NCI-H128 (cell line): ENCODE measurements at regions not wholly inside any gene's neighbourhood (a gene's known extent, or its start where the extent isn't known, plus 50 kb on each side); places are given as distances from the start of the nearest gene placed in this dataset.
A peak's percentile ranks its signal among the peaks of the same experiment; 100 is the strongest.

Source experiments
- DNase-seq: peaks from one replicate; lab custom pipeline; 2025; ENCODE audit not compliant: unreplicated experiment; lab: John Stamatoyannopoulos, UW

DNA sequence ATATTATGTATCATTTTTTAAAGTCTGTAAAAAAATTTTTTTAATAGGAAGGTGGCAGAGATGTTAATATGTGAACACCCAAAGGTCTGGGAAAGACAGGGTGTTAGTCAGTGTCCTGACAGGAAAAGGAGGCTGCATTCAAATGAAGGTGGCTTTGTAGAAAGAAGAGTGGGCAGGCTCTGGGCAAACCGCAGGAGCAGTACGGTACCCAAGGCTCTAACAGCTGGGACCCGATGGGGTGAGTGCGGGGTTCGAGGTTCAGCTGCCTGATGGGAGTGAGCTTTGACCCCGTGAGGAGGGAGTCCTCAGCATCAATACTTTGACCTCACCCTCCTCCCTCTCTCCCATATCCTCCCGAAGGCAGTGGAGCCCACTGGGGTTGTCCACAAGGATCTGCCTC lies 142.5 kb downstream of the C11orf91 start:
- no peak for DNase-seq

- DNase-seq, result no peak
These were observed 143.4 kb downstream of the C11orf91 start for GRCh38 chr11:33557201-33557600.

- DNase-seq, result no peak
These were observed 146.4 kb downstream of the C11orf91 start for GRCh38 chr11:33554219-33554618.

DNA sequence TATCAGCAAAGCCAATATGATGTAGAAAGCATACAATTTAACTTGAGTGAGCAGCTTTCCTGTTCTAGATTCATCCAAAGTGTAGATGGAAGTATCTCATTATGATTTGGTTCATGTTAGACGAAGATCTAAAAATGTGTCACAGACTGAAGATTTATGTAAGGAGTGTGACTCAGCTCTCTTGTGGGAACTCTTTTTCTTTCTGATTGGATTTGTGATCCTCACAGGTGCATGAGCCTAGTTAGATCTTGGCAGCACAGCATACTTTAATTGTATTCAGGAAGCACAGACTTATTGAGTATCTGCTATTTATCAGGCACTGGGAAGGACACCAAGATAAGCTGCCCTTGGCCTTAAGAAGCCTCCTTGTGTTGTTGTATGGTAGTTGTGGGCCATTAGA lies 147.1 kb downstream of the C11orf91 start:
- DNase-seq, result no peak

GRCh38 chr11:33552756-33553155 lies 147.9 kb downstream of the C11orf91 start:
- DNase-seq, result no peak

DNA sequence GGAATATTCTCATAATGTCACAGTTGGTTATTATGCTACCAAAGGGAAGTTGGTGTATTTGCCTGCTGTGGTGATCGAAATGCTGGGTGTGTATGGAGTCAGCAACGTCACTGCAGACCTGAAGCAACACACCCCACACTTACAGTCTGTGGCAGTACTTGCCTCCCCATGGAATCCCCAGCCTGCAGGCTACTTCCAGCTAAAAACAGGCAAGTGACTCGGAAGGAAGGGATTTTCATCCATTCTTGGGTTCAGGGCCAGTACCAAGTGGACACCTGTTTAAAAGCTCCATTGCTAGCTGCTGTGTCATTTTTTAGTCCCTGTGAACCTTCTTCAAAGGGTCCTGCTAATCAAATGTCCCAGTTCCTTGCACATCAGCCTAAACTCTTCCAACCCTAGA lies 149.6 kb downstream of the C11orf91 start:
- DNase-seq, result no peak

DNA sequence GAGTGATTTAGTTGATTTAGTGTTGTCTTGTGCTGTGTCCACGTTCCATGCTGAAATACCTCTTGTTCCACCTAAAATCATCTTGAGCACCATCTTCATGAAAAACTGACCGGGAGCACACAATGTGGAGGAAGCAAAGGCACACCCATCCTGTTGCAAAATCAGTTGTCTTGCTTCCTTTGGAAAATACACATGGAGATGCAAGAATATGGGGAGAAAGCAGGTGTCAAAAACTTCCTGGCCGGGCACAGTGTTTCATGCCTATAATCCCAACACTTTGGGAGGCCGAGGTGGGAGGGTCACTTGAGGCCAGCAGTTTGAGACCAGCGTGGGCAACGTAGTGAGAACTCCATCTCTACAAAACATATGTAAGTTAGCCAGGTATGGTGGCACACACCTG lies 151.1 kb downstream of the C11orf91 start:
- DNase-seq, result no peak

- no peak for DNase-seq
These were observed 154.7 kb downstream of the C11orf91 start for GRCh38 chr11:33545931-33546330.

- DNase-seq, result no peak
These were observed 155.8 kb downstream of the C11orf91 start for GRCh38 chr11:33544593-33545373.

- DNase-seq, result no peak
These were observed 156.8 kb downstream of the C11orf91 start for GRCh38 chr11:33543823-33544222.

GRCh38 chr11:33542921-33543320 lies 157.7 kb downstream of the C11orf91 start:
- peak; percentile 3 for DNase-seq

GRCh38 chr11:33540946-33541915 lies 159.4 kb downstream of the C11orf91 start:
- DNase-seq, result no peak

GRCh38 chr11:33540427-33540826 lies 160.2 kb downstream of the C11orf91 start:
- DNase-seq, result no peak

- no peak for DNase-seq
These were observed 160.9 kb downstream of the C11orf91 start for GRCh38 chr11:33539751-33540150.

GRCh38 chr11:33538726-33539125 lies 161.9 kb downstream of the C11orf91 start:
- DNase-seq, result no peak

DNA sequence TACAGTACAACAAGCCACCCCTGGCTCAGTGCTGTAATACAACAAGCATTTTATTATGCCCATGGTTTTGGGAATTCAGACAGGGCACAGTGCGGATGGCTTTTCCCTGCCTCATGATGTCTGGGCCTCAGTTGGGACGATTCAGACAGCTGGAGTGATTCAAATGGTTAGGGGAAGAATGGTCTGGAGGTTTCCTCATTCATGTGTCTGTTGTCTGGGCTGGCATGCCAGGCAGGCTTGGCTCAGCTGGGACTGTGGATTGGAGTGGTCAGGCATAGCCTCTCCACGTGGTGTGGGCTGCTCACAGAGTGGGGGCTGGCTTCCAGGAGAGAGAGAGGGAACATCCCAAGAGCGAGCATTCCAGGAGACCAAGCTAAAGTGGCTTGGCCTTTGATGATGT lies 164.4 kb downstream of the C11orf91 start:
- DNase-seq, result no peak

DNA sequence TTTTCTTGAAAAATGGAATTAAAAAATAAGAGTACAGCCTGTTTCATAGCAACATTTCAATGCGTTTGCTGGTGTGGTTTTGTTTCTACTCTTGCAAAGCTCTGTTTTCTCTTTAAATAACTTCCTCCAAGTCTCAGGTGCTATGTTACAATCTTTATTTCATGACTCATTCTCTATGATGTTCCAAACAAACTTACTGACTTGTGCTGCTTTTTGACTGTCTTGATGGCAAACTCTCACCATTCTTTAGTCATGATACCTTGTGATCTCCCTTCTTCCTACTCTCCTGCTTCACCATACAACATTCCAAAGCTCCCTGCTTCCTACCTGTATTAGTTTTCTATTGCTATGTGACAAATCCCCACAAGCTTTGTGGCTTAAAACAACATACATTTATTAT lies 166.1 kb downstream of the C11orf91 start:
- no peak for DNase-seq

DNA sequence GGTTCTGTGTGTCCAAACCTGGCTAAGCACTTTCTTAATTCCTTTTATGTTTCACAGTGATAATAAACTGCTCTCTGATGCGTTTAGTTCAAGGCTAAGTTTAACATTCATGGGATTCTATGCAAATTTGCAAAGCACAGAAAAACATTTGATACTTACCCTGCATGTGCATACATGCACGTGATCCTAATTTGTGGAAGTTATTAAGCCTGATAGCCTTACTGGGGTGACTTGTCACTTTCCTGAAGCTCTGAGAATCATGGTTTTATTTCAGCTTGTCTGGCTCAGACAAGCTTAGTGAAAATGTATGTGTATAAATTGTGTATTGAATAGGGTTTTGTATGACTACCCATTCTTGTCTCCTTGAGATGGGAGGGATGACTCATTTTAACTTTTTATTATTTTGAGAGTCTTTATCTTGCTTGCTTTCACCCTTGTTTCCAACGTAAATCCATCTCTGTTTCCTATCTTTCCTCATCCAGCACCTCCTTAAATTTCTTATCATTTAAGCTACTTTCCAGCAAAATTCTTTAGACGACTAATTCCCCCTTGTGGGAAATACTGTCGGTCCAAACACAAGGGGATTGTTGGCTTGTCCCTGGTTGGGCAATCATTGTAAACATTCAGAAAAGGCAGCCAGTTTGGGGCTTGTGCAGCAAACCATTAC lies 167.1 kb downstream of the C11orf91 start:
- DNase-seq, result no peak

- DNase-seq, result no peak
These were observed 167.8 kb downstream of the C11orf91 start for GRCh38 chr11:33532720-33533385.

GRCh38 chr11:33532257-33532656 lies 168.4 kb downstream of the C11orf91 start:
- no peak for DNase-seq

DNA sequence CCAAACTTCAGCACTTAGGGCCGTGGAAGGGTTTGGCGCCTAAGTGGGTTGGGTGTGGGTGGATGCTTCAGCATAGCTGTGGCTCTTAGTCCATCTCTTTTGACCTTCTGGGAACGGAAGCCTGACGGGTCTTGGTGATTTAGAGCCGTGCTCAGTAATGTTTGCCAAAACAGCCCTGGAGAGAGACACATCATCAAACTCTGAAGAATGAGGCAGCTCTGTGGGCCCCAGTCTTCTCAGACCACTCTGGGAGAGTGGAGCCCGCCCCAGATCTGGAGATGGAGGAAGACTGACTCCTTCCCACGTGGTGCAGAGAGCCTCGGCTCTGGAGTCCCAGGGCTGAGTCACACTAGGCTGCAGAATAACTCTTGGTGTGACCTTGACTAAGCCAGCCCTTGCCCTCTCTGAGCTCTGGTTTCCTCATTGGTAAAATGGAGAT lies 168.9 kb downstream of the C11orf91 start:
- DNase-seq, result no peak
